Endothelial cell of umbilical vein (primary cell): ENCODE measurements at regions not wholly inside any gene's neighbourhood (a gene's known extent, or its start where the extent isn't known, plus 50 kb on each side); places are given as distances from the start of the nearest gene placed in this dataset.

Experiments used
- CTCF ChIP-seq, 2 donors: IDR thresholded peaks; 1 replicate in 1 of 2; 2 replicates in 1 of 2; pipeline ENCODE4 v1.5.1; 2011; ENCODE audit warnings: low read length in 2 of 2, mild to moderate bottlenecking in 2 of 2, moderate library complexity in 2 of 2, control low read depth in 1 of 2, inconsistent platforms in 1 of 2, low read depth in 1 of 2; ENCODE audit not compliant: insufficient read depth in 1 of 2; ENCODE audit errors: extremely low read depth in 1 of 2
- MYC ChIP-seq: IDR thresholded peaks from one replicate; pipeline ENCODE4 v1.6.1; 2011; ENCODE audit warnings: mild to moderate bottlenecking, low read depth, low read length

DNA sequence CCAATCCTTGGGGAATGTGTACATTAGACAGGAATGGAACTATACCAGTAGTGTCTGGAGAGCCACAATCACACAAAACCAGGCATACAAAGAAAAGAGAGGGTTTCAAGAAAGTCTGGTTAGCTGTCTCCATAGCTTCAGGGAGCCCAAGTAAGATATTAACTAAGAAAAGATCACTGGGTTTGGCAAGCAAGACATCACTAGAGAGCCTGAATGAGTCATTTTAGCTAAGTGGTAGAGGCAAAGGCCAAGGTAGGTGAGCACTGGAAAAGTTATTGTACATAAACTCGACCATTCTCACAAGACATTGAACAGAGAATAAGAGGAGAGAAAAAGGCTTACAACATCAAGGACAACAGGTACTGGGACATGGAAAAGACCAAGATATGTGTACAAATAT is 143.8 kb upstream of the ARL4C start:
- no peak for TF ChIP-seq MYC
- no peak for TF ChIP-seq CTCF (IDR thresholded peaks at IDR 0.05; ENCODE audit: extremely low read depth in 1 of 2, insufficient read depth in 1 of 2, low read depth in 1 of 2, low read length in 2 of 2)
